ENCODE measurements at regions not wholly inside any gene's neighbourhood (a gene's known extent, or its start where the extent isn't known, plus 50 kb on each side); places are given as distances from the start of the nearest gene placed in this dataset.

DNA sequence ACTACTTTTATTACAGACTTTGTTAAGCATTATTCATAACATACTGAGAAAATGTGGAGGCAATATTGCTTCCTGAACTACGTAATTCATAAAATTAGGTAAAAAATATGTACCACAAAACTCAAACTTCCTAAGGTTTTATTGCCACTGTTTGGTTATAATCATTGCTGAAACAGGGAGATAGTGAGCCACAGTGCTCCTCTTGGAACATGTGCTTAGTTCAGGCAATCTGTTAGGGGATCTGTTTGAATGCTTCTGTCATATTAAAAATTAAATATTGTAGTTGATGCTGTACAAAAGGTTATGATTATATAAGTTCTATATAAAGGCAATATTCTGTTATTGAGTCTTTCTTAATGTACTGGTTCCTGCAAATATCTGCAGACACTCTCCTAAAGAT, 480.7 kb downstream of the GRXCR1 start:
- 94 to 100% methylated on average over 1 of the region's 1 CpG for WGBS, 2 donors
- TF ChIP-seq, protein P1, sequence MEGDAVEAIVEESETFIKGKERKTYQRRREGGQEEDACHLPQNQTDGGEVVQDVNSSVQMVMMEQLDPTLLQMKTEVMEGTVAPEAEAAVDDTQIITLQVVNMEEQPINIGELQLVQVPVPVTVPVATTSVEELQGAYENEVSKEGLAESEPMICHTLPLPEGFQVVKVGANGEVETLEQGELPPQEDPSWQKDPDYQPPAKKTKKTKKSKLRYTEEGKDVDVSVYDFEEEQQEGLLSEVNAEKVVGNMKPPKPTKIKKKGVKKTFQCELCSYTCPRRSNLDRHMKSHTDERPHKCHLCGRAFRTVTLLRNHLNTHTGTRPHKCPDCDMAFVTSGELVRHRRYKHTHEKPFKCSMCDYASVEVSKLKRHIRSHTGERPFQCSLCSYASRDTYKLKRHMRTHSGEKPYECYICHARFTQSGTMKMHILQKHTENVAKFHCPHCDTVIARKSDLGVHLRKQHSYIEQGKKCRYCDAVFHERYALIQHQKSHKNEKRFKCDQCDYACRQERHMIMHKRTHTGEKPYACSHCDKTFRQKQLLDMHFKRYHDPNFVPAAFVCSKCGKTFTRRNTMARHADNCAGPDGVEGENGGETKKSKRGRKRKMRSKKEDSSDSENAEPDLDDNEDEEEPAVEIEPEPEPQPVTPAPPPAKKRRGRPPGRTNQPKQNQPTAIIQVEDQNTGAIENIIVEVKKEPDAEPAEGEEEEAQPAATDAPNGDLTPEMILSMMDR (IDR thresholded peaks at IDR 0.05): no peak
- TF ChIP-seq POLR2A (IDR thresholded peaks at IDR 0.05): no peak
- Histone ChIP-seq H3K9me3 (no peaks in the 10 kb centered on the region), H3K36me3 (ENCODE audit: low read depth, missing control alignments) (no peaks in the 10 kb centered on the region), H3K27me3 (no peaks in the 10 kb centered on the region), H3K4me1 (no peaks in the 10 kb centered on the region), H3K4me3 (no peak overlapping the region), H3K27ac (no peak overlapping the region)
- DNase-seq: no peak
- intact Hi-C loops (cut with DNase I; ENCODE audit: low total_unique reads): no loop called here

GRCh38 chr4:43374216-43374751, 481.8 kb downstream of the GRXCR1 start:
- Histone ChIP-seq H3K4me1 (no peaks in the 10 kb centered on the region), H3K27me3 (no peaks in the 10 kb centered on the region), H3K36me3 (ENCODE audit: low read depth, missing control alignments) (no peaks in the 10 kb centered on the region), H3K27ac (no peak overlapping the region), H3K9me3 (no peaks in the 10 kb centered on the region), H3K4me3 (no peak overlapping the region)
- intact Hi-C loops (cut with DNase I; ENCODE audit: low total_unique reads): no loop called here
- WGBS, 2 donors: 89 to 97% methylated on average over 1 of the region's 1 CpG
- no peak for DNase-seq
- TF ChIP-seq POLR2A (IDR thresholded peaks at IDR 0.05): no peak
- TF ChIP-seq, protein P1 (IDR thresholded peaks at IDR 0.05): no peak

- no peaks in the 10 kb centered on the region for H3K27me3 ChIP-seq
- H3K4me1 ChIP-seq: no peaks in the 10 kb centered on the region
- no peak for DNase-seq
- no peak overlapping the region for H3K4me3 ChIP-seq
- intact Hi-C loops (cut with DNase I; ENCODE audit: low total_unique reads): no loop called here
- WGBS, 2 donors: 73 to 82% methylated on average over 1 of the region's 1 CpG
- no peaks in the 10 kb centered on the region for H3K9me3 ChIP-seq
- TF ChIP-seq POLR2A (IDR thresholded peaks at IDR 0.05): no peak
- TF ChIP-seq, protein P1 (IDR thresholded peaks at IDR 0.05): no peak
- no peaks in the 10 kb centered on the region for H3K36me3 ChIP-seq (ENCODE audit: low read depth, missing control alignments)
- no peak overlapping the region for H3K27ac ChIP-seq
Measured at GRCh38 chr4:43379016-43379415, 486.5 kb downstream of the GRXCR1 start.

GRCh38 chr4:43380093-43380492, 487.6 kb downstream of the GRXCR1 start:
- Histone ChIP-seq H3K36me3 (ENCODE audit: low read depth, missing control alignments) (no peaks in the 10 kb centered on the region), H3K4me1 (no peaks in the 10 kb centered on the region), H3K4me3 (no peak overlapping the region), H3K27me3 (no peaks in the 10 kb centered on the region), H3K27ac (no peak overlapping the region), H3K9me3 (no peaks in the 10 kb centered on the region)
- intact Hi-C loops (cut with DNase I; ENCODE audit: low total_unique reads): no loop called here
- no peak for DNase-seq
- TF ChIP-seq, protein P1 (IDR thresholded peaks at IDR 0.05): no peak
- TF ChIP-seq POLR2A (IDR thresholded peaks at IDR 0.05): no peak
- WGBS, 2 donors: 46 to 56% methylated on average over 2 of the region's 2 CpGs

DNA sequence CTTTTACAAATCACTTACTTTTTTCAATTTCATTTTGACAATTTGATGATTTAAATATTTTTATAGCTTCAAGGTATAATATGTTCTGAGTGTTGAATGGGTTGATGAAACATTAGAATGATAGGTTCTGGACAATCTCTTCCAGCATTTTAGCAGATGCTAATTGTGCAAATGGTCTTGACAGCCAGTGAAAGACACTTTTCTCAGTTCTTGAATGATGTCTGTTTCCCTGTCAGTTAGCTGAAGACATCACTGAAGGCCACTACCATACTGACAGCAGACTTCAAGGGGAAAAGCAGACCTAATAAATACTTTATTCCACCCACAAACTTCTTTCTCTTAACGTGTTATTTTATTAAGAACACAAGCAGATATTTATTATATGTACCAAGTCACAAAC, 498.6 kb downstream of the GRXCR1 start:
- Histone ChIP-seq H3K4me3 (no peak overlapping the region), H3K9me3 (no peaks in the 10 kb centered on the region), H3K4me1 (no peaks in the 10 kb centered on the region), H3K36me3 (ENCODE audit: low read depth, missing control alignments) (no peaks in the 10 kb centered on the region), H3K27ac (no peak overlapping the region), H3K27me3 (no peaks in the 10 kb centered on the region)
- TF ChIP-seq POLR2A (IDR thresholded peaks at IDR 0.05): no peak
- TF ChIP-seq, protein P1 (IDR thresholded peaks at IDR 0.05): no peak
- DNase-seq: no peak
- WGBS, 2 donors: 23 to 46% methylated on average over 1 of the region's 1 CpG
- intact Hi-C loops (cut with DNase I; ENCODE audit: low total_unique reads): no loop called here
